ENCODE measurements at regions not wholly inside any gene's neighbourhood (a gene's known extent, or its start where the extent isn't known, plus 50 kb on each side); places are given as distances from the start of the nearest gene placed in this dataset.

GRCh38 chr9:14428781-14429230 lies 114.9 kb upstream of the NFIB start:
- DNase-seq (ENCODE audit: low spot score) = peak; percentile 56

DNA sequence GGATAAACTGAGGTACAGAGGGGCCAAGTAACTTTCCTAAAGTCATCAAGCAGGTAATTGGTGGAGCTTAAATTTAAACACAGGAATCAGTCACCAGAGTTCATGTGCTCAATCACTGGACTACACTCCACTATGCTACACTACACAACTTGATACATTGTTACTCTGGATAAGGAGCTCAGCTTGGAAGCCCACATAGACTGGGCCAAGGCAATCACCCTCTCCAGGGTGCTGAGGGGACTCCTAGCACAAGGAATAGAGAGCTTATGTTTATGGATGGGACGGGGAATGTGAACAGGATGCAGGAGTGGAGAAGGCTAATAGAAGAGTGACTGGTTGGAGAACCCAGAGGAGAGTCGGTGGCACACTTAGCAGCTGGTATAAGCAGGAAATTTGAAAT lies 113.5 kb upstream of the NFIB start:
- DNase-seq (ENCODE audit: low spot score) = no peak

GRCh38 chr9:14424983-14425382 lies 111.0 kb upstream of the NFIB start:
- no peak for DNase-seq (ENCODE audit: low spot score)

- DNase-seq (ENCODE audit: low spot score) = no peak
Observed at GRCh38 chr9:14424289-14424688, 110.3 kb upstream of the NFIB start.

DNA sequence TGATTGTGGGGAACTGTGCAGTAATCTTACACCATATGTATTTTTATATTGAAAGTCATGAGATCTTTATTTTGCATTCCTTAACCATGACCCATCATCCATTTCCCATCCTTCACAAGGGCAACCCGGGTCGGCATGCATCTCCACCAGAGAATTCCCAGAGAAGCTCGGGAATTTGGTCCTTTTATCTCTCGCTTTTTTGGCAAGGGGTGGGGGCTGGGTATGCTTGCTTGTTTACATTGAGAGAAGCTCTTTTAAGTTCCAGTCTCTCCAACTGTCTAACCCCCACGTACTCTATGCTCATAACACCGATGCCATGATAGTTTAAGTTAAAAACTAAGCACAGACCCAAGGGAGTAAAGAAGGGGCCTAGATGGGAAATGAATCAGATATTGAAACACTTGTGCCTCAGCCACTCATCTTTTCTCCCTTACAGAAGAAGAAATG lies 109.9 kb upstream of the NFIB start:
- no peak for DNase-seq (ENCODE audit: low spot score)

GRCh38 chr9:14421291-14421690 lies 107.3 kb upstream of the NFIB start:
- no peak for DNase-seq (ENCODE audit: low spot score)

DNA sequence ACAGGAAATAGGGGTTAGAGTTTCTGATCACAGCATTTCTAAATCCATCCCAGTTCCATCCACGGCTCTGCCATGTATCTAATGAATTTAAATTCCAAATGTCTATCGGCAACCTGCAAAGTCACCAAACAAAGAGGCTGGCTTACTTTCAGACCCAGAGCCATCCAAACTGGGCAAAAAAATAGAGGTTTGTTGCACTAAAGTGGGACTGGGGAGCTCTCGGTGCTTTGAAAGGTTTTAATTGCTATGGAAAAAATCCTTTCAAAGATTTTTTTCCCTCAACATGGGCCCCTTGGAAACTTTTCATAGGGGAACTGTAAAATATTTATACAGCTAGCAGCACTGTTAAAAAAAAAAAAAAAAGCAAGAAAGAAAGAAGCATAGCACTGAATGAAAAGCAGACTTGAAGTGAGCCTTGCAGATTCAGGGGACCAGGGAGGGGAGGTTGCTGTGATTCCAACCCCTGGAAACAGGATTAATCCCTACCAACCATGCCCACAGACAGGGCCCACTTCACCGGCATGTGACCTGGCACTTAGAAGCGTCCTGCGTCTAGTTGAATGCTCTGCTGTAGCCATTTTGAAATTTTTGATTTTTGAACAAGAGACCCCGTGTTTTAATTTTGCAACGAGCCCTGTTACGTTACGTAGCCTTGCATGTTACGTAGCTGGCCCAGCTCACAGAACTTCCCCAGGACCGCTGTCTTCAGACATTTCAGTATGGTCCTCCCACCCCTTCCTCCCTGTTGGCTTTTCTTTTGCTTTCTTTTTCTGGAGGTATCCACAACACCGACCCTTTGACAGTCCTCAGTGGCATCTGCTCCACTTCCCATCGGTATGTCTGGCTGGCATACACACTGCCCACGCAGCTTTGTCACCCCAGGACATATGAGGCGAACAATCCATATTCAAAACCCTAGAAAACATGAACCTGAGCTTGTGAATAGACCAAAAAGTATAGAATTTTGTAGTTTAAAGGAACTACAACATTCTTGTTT lies 105.3 kb upstream of the NFIB start:
- no peak for DNase-seq (ENCODE audit: low spot score)

DNA sequence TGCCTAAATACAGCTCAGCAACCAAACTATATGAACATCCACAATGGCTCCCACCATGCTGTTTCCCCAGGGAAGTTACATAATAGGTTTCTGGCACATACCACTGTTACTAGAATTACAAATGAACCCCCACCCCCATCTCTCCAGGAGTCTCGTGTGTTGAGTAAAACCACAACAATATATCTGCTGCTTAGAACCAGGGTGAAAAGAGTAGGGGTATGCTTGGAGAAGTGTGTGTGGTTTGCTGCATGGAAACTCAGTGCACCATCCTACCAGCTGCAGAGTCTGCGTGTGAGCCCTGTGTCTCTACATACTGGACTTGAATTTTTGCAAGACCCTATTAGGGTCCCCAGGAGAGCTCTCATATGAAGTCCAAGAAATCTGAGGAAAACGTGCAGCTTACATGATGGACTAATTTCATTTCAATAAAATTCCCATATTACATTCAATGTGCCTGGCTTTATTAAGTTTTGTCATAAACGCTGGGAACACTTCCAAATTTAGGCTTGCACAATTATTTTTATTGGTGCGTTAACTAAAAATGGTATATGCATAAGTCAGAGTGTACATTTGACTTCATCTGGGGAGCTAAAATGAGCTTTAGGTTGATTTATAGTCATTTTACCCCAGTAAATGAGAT lies 104.5 kb upstream of the NFIB start:
- DNase-seq (ENCODE audit: low spot score) = no peak

- DNase-seq (ENCODE audit: low spot score) = no peak
Observed at GRCh38 chr9:14417237-14417636, 103.3 kb upstream of the NFIB start.

- peak; percentile 33 for DNase-seq (ENCODE audit: low spot score)
Observed at GRCh38 chr9:14415947-14416346, 102.0 kb upstream of the NFIB start.

GRCh38 chr9:14413812-14414211 lies 99.9 kb upstream of the NFIB start:
- DNase-seq (ENCODE audit: low spot score) = no peak

DNA sequence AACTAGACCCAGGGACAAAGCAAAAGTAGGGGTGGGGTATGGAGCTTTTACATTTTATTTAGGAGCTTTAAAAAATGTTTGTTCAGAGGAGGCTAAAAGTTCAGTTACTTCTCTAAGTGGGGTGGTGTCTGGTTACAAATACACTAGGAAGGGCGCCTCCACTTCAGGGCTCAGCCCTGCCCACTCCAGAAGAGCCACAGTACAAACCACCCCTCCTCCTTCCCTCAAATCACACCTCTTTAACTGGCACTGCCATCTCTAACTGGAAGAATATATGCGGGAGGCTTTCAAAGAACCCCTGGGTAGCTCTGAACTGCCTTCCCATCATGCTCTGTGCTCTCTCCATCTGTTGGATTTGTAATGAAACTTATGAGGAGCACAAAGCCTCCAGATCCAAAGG lies 98.8 kb upstream of the NFIB start:
- DNase-seq (ENCODE audit: low spot score) = no peak

DNA sequence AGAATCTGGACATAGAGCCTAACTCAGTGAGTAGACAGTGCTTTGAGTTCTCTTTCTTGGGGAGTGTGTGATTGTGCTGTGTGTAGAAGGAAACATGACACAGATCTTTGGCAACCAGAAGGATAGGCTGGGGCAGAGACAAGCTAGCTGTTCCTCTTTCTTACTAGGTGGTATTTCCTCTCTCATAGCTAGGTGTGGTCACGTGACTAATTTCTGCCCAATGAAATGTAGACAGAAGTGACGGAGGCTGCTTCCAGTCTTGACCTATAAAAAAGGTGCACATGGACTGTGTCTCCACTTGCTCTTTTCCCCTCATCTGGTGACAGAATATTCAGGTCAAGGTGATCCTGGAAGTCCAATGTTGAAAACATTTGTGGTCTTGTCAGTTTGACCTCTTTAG lies 92.5 kb upstream of the NFIB start:
- DNase-seq (ENCODE audit: low spot score) = no peak

DNA sequence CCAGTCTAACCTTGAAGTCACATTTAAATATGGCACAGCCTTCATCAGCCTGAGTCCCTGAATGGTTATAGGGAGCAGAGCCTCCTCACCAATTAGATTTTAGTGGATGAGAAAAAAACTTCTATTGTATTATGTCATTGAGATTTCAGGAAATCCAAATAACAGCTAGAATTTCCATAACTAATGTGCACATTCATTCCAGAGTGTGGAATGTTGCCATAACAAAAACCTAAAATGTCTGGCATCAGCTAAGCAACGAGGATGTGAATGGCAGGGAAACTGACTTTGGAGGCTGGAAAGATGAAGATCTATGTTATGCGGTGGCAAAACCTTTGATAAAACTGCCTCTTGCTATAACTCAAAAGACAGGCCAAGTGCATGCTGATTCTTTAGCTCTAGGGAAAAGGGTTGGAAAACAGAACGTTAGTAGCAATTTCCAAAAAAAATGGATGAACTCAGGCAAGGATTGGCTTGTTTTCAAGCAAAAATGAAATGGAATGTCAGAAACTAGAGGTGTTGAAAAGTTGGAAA lies 91.3 kb upstream of the NFIB start:
- DNase-seq (ENCODE audit: low spot score) = no peak

- DNase-seq (ENCODE audit: low spot score) = no peak
Observed at GRCh38 chr9:14403081-14403480, 89.1 kb upstream of the NFIB start.

- no peak for DNase-seq (ENCODE audit: low spot score)
Observed at GRCh38 chr9:14402583-14402982, 88.6 kb upstream of the NFIB start.

DNA sequence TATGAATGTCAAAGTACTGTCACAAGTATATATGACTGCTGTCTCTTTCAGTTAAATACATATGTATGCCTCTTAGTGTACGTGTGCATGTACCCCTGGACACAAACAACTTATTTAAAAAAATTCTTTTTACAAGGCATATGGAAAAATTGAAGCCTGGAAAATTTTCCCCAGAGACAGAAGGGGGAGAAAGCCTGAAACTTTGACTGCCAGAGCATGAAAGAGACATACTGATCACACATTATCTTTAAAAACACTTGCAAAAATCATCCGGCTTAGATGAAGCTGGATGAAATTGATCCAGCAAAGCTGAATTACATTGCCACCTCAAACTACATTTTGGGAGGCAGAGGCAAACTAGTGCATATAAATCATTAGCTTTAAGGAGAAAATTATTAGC lies 88.0 kb upstream of the NFIB start:
- no peak for DNase-seq (ENCODE audit: low spot score)

- peak; percentile 37 for DNase-seq (ENCODE audit: low spot score)
Observed at GRCh38 chr9:14400658-14400995, 86.7 kb upstream of the NFIB start.

DNA sequence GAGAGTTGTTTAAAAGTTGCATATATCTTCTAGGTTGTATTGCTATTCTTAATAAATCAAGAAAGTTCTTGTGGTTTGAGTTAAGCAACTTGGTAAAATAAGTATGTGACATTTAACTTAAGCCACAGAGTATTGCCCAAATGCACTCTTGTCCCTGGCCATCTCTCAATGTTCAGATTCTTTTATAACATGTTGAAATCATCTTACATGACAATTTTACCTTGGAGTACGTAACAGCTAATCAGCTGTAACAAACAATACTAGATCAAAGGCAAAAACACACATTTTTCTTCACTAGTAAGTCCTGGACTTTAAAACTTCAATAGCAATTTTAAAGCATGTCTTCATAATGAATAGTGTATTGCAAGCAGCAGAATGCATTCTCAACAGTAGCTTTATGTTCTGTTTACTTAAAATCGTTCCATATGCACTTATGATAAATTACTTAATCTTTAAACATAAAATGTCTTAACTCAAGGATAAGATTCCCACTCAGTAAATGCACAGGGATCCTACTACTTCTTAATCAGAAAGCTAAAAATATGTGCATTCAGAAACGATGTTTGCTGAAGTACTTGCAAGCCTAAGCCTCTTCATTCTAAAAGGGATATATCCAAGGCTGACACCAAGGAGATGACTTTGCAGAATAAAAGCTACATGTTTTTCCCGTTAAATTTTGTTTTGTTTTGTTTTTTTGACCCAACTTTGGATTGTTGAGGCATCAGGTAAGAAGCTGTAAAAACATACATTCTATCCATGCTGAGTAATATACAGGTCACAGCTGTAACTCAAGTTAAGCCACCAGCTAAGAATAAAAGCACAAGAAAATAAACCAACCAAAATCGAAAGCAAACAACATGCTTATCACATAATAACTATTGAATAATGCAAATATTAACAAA lies 86.1 kb upstream of the NFIB start:
- DNase-seq (ENCODE audit: low spot score) = no peak

- no peak for DNase-seq (ENCODE audit: low spot score)
Observed at GRCh38 chr9:14398473-14398872, 84.5 kb upstream of the NFIB start.

GRCh38 chr9:14396171-14396570 lies 82.2 kb upstream of the NFIB start:
- DNase-seq (ENCODE audit: low spot score) = no peak
